Stimulated activated memory B cell treated with anti-CD40 and anti-IgM and Interleukin-4, amounts not matched to agents 10 μg/mL and 1 μg/mL and 100 μg/mL, for 72 hours (primary cell): ENCODE measurements at regions not wholly inside any gene's neighbourhood (a gene's known extent, or its start where the extent isn't known, plus 50 kb on each side); places are given as distances from the start of the nearest gene placed in this dataset.

ENCODE experiments used
- ATAC-seq: fragments of 150-1000 bp; cut with Tn5 transposase; 2 replicates; pipeline ENCODE4 v1.10.0; 2021
- H3K27ac Mint-ChIP-seq: one replicate; pipeline ENCODE4 v1.8.0; 2022; ENCODE audit warnings: mild to moderate bottlenecking, mixed read lengths
- H3K27me3 Mint-ChIP-seq: one replicate; pipeline ENCODE4 v1.8.0; 2022; ENCODE audit warnings: mixed read lengths
- H3K36me3 Mint-ChIP-seq: one replicate; pipeline ENCODE4 v1.8.0; 2022; ENCODE audit warnings: mixed read lengths
- H3K4me1 Mint-ChIP-seq: one replicate; pipeline ENCODE4 v1.8.0; 2022; ENCODE audit warnings: mixed read lengths
- H3K4me3 Mint-ChIP-seq: one replicate; pipeline ENCODE4 v1.8.0; 2022; ENCODE audit warnings: mild to moderate bottlenecking, moderate library complexity, mixed read lengths
- H3K9me3 Mint-ChIP-seq: one replicate; pipeline ENCODE4 v1.8.0; 2022; ENCODE audit warnings: mixed read lengths

DNA sequence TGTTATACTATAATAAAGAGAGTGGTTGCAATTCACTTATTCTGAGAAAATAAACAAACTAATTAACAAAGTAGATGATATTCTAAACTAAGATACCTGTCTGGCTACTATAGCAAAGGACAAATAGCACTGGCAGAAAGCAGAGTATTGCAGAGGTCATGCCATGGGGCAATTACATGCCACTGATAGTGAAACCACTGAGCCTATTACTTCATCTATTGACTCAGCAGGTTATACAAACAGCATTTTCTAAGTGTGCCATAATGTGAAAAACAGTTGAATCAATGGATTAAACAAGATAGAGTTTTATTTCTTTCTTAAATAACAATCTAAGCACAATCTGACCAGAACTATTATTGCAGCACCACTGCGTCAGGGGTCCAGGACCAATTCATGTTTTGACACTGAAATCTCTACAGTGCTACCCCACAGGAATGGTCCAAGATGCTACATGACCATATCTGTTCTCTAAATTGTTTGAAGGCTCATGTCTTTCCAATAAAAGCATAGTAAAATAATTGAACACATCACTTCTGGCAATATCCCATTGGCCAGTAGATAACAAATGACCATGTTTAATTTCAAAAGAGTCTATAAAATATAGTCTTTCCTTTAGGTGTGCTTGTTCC is 389.5 kb upstream of the GRID2 start:
- Mint-ChIP-seq H3K4me1 (no peaks in the 10 kb centered on the region), H3K9me3 (peaks cover 7% of the 10 kb centered on the region), H3K27me3 (no peaks in the 10 kb centered on the region), H3K36me3 (no peaks in the 10 kb centered on the region), H3K4me3 (no peak overlapping the region), H3K27ac (no peak overlapping the region)
- no peak for ATAC-seq

DNA sequence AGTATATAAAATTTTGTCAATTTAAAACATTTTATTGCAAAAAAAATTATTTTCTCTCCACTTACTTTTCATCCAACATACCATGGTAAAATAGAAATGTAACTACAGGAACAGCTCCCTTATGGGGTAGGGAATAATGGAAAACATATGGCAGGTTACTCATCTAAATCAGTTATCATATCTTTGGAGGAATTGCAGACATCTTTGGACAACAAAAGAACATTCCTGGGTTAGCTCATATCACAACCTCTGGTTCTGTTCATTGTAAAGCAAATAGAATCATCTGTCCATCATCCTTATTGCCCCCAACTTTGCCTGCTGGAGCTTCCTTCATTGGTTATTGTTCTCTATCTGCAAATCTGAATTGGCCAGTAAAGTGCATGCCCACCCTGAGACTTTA is 387.5 kb upstream of the GRID2 start:
- Mint-ChIP-seq H3K27me3 (no peaks in the 10 kb centered on the region), H3K9me3 (peaks cover 7% of the 10 kb centered on the region), H3K4me3 (no peak overlapping the region), H3K36me3 (no peaks in the 10 kb centered on the region), H3K4me1 (no peaks in the 10 kb centered on the region), H3K27ac (no peak overlapping the region)
- no peak for ATAC-seq

DNA sequence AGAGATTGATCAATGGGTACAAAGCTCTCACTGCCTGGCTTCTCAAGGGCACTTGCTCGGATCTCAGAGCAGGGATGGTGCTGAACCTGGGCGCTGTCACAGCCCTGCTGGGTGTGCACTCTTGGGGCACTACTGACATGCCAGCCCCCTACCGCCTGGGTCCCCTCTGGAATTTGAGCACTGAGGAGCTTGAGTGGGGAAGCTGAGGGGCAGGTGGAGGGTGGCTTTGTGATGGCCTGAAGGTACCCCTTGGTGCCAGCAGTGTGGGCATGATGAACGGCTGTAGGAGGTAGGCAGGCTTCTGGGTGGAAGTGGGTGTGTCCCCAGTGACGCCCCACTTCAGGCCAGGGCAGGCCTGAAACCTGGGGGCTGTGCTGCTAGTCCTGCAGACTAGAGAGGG is 379.1 kb upstream of the GRID2 start:
- peak; percentile 12 for ATAC-seq
- no peaks in the 10 kb centered on the region for H3K27me3 Mint-ChIP-seq
- H3K4me1 Mint-ChIP-seq: no peaks in the 10 kb centered on the region
- no peak overlapping the region for H3K4me3 Mint-ChIP-seq
- no peaks in the 10 kb centered on the region for H3K36me3 Mint-ChIP-seq
- peaks cover 3% of the 10 kb centered on the region for H3K9me3 Mint-ChIP-seq
- no peak overlapping the region for H3K27ac Mint-ChIP-seq

DNA sequence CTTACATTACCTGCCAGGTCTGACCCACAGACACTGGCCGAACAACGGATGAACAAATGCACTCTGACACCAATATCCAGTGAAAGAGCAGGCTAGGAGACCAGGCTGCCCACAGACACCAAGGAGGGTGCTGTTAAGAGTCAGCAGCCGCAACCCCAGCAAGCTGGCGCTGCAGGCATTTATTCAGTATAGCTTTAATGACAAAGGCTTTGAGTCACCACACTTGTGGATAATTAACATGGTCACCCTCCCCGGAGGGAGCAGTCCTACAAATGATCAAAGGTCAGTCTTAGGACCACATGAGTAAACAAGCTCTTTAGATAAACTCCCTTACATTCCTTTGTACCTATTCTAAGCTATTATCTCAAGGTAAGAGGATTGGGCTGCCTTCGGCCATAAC is 368.5 kb upstream of the GRID2 start:
- Mint-ChIP-seq H3K36me3 (no peaks in the 10 kb centered on the region), H3K4me1 (no peaks in the 10 kb centered on the region), H3K4me3 (no peak overlapping the region), H3K9me3 (no peaks in the 10 kb centered on the region), H3K27ac (no peak overlapping the region), H3K27me3 (no peaks in the 10 kb centered on the region)
- no peak for ATAC-seq

DNA sequence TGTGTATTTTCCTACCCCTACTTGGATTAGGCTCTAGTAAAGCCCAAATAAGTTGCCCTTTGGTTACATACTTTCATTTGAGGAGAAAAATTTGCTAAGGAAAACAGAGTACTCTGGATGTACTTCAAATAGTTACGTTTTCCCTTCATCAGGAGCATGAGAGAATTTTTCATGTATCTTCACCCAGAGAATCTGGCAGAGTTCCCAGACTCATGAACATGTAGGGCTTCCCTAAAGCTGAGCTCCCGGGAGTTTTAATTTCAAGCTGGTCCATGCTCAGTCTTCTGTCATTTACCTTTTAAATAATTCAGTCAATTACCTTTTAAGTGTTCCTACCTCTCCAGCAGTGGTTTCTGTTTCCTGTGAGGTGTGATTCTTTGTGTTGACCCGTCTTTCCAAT is 367.5 kb upstream of the GRID2 start:
- no peaks in the 10 kb centered on the region for H3K4me1 Mint-ChIP-seq
- H3K36me3 Mint-ChIP-seq: no peaks in the 10 kb centered on the region
- no peak overlapping the region for H3K4me3 Mint-ChIP-seq
- no peak overlapping the region for H3K27ac Mint-ChIP-seq
- no peaks in the 10 kb centered on the region for H3K9me3 Mint-ChIP-seq
- ATAC-seq: no peak
- H3K27me3 Mint-ChIP-seq: no peaks in the 10 kb centered on the region

DNA sequence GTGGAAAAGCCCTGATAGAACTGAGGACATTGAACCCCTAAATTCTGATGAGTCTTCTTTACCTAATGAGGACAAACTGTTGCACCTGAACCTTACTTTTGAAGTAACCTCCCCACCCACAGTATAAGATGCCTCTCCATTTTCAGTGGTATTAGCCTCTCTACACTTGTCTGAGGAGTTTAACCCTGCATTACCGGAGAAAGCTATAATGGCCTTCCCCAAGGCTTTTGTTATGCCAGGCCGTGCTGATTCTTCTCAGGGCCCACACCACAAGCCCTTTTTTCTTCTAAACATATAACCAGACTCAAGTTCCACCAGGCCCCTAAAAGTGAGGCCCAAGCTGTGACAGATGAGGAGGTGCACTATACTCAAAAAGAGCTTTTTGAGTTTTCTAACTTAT is 345.8 kb upstream of the GRID2 start:
- peak; percentile 27 for ATAC-seq
- Mint-ChIP-seq H3K4me1 (no peaks in the 10 kb centered on the region), H3K27me3 (no peaks in the 10 kb centered on the region), H3K4me3 (no peak overlapping the region), H3K9me3 (no peaks in the 10 kb centered on the region), H3K36me3 (no peaks in the 10 kb centered on the region), H3K27ac (no peak overlapping the region)

DNA sequence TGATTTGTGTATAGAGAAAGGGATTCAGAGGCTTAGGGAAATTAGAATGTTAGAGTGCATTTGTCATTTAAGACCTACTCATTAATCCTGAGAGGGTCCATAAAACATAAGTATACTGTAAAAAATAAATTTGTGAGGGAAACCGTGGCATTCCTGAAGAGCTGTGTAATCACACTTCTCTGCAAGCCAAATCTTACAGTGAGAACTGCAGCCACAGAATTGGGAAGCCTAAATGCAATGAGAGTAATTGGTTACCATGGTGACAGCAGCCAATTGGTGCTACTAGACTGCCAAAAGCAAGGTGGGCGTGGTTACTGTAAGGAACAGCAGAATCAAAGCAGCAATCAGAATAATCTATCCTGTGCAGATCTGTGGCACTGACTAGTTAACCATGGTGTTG is 345.2 kb upstream of the GRID2 start:
- Mint-ChIP-seq H3K4me1 (no peaks in the 10 kb centered on the region), H3K36me3 (no peaks in the 10 kb centered on the region), H3K27me3 (no peaks in the 10 kb centered on the region), H3K27ac (no peak overlapping the region), H3K9me3 (no peaks in the 10 kb centered on the region), H3K4me3 (no peak overlapping the region)
- ATAC-seq: no peak

DNA sequence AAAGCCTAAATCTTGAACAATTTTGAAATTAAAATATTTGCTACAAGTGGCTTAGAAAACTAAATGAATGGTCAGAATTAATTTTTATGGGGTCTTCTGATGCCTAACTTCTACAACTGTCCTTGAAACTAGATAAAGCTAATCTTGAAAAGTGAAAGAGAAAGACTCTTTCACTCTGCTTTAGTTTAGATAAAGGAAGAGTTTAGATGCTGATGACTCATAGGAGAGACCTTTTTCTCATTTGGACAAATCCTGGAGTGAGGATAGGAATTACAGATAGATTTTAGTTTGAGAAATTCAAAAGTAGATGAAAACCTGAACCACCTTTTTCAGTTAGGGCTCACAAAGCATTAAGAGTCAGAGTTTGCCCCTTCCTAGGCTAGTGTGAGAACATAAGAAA is 342.3 kb upstream of the GRID2 start:
- no peak overlapping the region for H3K27ac Mint-ChIP-seq
- no peak overlapping the region for H3K4me3 Mint-ChIP-seq
- no peak for ATAC-seq
- H3K27me3 Mint-ChIP-seq: no peaks in the 10 kb centered on the region
- no peaks in the 10 kb centered on the region for H3K36me3 Mint-ChIP-seq
- no peaks in the 10 kb centered on the region for H3K9me3 Mint-ChIP-seq
- H3K4me1 Mint-ChIP-seq: no peaks in the 10 kb centered on the region

DNA sequence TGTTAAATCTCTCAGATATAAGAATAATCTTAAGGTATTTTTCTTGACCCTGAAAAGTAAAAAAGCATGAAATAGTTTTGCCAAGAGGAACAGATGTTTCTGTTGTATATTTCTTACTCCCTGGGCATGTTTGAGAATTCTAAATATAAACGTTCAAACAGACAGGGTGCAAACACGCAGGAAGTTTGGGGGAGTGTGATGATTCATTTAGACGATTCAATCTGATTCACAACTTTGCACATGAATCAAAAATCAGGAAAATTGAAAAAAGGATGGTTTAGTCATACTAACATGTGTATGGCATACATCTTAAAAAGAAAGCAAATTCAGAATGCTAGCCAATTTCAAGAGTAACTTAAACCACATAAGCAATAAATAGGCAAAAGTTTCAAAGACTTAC is 340.3 kb upstream of the GRID2 start:
- Mint-ChIP-seq H3K4me3 (no peak overlapping the region), H3K36me3 (no peaks in the 10 kb centered on the region), H3K9me3 (no peaks in the 10 kb centered on the region), H3K4me1 (no peaks in the 10 kb centered on the region), H3K27ac (no peak overlapping the region), H3K27me3 (no peaks in the 10 kb centered on the region)
- ATAC-seq: no peak

DNA sequence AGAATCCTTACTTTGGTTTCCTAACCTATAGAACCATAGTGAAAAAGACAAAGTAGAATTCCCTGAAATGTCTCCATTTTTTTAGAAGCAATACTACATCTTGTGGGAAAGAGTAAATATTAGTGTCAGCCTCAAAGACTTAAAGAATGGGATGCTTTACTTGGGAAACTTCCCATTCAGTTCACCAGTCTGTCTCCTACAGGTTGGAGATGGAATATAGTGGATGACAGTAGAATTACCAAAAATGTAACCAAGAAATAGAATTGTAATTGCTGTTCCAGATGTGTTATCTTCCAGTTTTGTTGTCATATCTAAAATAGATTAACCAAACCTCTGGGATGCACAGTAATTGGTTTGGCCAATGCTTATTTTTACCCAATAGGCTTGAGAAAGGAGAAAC is 338.6 kb upstream of the GRID2 start:
- no peaks in the 10 kb centered on the region for H3K4me1 Mint-ChIP-seq
- H3K27me3 Mint-ChIP-seq: no peaks in the 10 kb centered on the region
- no peaks in the 10 kb centered on the region for H3K36me3 Mint-ChIP-seq
- no peak for ATAC-seq
- H3K4me3 Mint-ChIP-seq: no peak overlapping the region
- no peak overlapping the region for H3K27ac Mint-ChIP-seq
- H3K9me3 Mint-ChIP-seq: no peaks in the 10 kb centered on the region

DNA sequence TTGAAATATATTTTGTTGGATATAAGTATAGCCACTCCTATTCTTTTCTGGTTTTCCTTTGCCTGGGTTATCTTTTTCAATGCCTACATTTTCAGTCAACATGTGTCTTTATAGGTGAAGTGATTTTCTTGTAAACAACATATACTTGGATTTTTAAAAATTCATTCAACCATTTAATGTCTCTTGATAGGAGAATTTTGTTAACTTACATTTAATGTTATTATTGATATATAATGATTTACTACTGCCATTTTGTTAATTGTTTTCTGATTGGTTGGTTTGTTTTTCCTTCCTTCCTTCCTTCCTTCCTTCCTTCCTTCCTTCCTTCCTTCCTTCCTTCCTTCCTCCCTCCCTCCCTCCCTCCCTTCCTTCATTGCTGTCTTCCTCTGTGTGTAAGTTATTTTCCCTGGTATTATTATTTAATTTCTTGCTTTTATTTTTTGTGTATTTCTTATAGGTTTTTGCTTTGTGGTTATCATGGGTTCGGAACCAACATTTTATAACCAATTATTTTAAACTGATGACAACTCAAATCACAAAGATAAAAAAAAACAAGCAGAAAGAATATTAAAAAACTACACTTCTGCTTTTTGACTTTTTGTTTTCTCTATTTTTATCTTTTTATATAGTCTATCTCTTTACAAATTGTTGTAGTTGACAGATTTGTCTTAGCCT is 330.1 kb upstream of the GRID2 start:
- Mint-ChIP-seq H3K9me3 (peaks cover 3% of the 10 kb centered on the region), H3K27me3 (no peaks in the 10 kb centered on the region), H3K4me1 (no peaks in the 10 kb centered on the region), H3K27ac (no peak overlapping the region), H3K4me3 (no peak overlapping the region), H3K36me3 (no peaks in the 10 kb centered on the region)
- no peak for ATAC-seq

DNA sequence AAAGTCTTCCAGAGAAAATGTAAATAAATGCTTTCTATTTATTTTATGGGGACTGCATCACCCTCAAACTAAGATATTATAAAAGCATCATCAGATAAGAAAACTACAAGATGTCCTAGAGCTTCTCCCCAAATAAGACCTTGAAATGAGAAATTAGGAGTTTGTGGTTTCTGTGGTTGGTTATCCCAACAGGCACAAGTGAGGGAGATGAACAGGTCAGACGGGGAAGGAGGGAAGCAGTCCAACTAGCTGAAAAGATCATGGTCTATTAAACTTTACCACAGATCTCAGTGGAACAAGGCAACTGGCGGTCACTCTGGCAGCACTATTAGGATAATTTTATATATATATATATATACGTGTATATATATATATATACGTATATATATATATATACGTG is 319.3 kb upstream of the GRID2 start:
- Mint-ChIP-seq H3K27me3 (no peaks in the 10 kb centered on the region), H3K4me3 (no peak overlapping the region), H3K4me1 (no peaks in the 10 kb centered on the region), H3K9me3 (no peaks in the 10 kb centered on the region), H3K27ac (no peak overlapping the region), H3K36me3 (no peaks in the 10 kb centered on the region)
- ATAC-seq: no peak

DNA sequence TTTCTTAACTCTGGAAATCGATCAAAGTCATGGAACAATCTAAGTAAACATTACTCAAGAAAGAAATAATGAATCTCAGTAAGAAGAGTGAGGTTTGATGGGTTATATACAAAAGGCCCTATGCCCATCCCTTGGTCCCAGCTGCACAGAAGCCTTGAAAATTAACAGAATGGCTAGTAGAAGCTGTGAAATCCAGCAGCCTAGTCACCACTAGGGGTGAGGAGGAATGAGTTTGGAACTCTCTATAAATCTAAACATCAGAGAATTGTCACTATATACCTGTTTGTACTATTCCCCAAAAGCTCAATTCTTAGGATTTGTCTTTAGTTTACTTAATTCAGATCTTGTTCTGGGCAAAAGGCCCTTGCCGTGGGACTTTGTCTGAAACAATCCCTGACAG is 313.9 kb upstream of the GRID2 start:
- H3K4me1 Mint-ChIP-seq: no peaks in the 10 kb centered on the region
- H3K27me3 Mint-ChIP-seq: no peaks in the 10 kb centered on the region
- H3K36me3 Mint-ChIP-seq: no peaks in the 10 kb centered on the region
- H3K4me3 Mint-ChIP-seq: no peak overlapping the region
- peaks cover 2% of the 10 kb centered on the region for H3K9me3 Mint-ChIP-seq
- H3K27ac Mint-ChIP-seq: no peak overlapping the region
- ATAC-seq: no peak

DNA sequence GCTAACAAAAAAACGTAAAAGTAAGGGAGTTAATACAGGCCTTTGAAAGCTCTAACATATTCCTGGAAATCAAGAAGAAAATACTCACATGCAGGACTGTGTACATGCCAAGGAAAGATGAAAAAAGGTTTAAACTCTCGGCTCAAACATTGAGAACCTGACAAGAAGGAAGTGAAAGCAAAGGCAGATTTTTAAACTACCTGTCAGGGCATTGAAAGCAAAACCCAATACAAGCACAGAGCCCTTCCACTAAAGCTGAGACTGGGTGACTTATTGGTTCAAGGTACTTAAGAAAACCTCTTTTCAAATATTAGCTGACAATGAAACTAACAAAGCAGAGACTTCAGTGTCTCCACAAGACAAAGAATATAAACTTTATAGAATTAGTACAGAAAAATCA is 313.0 kb upstream of the GRID2 start:
- Mint-ChIP-seq H3K4me1 (no peaks in the 10 kb centered on the region), H3K27me3 (no peaks in the 10 kb centered on the region), H3K36me3 (no peaks in the 10 kb centered on the region), H3K9me3 (peaks cover 2% of the 10 kb centered on the region), H3K27ac (no peak overlapping the region), H3K4me3 (no peak overlapping the region)
- no peak for ATAC-seq

DNA sequence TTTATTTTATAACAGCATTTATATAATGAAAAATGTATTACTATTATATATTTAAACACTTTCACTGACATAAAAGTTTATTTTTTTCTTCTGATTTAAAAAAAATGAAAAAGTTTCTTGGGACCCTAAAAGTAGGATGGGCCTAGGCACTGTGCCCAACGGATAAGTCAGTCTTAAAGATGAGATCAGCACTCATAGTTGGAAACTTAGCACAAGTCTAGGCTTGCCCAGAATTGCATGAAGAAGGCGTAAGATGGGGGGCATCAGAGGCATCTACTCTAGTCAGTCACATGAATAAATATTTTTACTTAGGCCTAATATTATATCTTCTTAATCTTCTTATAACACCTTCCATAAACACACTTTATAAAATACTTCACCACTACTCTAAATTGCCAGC is 306.7 kb upstream of the GRID2 start:
- H3K4me3 Mint-ChIP-seq: no peak overlapping the region
- no peaks in the 10 kb centered on the region for H3K36me3 Mint-ChIP-seq
- no peaks in the 10 kb centered on the region for H3K27me3 Mint-ChIP-seq
- no peak overlapping the region for H3K27ac Mint-ChIP-seq
- H3K4me1 Mint-ChIP-seq: no peaks in the 10 kb centered on the region
- peaks cover 2% of the 10 kb centered on the region for H3K9me3 Mint-ChIP-seq
- no peak for ATAC-seq

DNA sequence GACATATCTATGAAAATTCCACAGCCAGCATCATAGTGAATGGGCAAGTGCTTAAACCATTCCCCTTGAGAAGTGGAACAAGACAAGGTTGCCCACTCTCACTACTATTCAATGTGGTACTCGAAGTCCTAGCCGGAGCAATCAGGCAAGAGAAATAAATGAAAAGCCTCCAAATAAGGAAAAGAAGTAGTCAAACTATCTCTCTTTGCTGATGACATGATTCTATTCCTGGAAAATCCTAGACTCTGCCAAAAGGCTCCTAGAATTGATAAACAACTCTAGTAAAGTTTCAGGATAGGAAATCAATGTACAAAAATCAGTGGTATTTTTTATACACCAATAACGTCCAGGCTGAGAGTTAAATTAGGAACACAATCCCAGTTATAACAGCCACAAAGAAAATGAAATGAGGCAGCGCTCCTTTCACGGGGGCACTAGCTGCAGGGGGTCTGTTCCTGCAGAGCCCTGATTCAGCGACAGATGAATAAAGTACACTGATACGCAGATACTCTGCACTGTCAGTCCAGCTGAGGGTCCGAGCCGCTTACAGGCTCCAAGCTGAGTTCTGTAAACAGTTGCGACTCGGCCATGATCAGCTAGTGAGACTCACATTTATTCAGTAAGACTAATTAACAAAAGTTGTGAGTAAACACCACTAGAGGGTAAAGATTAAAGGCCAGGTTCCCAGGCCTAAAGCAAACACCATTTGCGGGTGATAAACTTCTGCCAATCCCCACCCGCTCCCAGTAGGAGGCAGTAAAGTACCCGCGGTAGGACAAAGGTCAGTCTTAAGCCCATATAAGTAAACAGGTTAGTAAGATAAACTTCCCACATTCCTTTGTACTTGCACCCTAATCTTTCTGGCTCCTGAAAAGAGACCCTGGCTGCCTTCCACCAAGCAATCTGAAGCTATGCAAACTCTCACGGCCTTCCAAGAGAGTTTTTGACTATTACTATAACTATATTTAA is 290.6 kb upstream of the GRID2 start:
- Mint-ChIP-seq H3K36me3 (no peaks in the 10 kb centered on the region), H3K4me3 (no peak overlapping the region), H3K27me3 (no peaks in the 10 kb centered on the region), H3K4me1 (no peaks in the 10 kb centered on the region), H3K27ac (no peak overlapping the region), H3K9me3 (no peaks in the 10 kb centered on the region)
- ATAC-seq: no peak
